NB4 (cell line): ENCODE measurements at regions not wholly inside any gene's neighbourhood (a gene's known extent, or its start where the extent isn't known, plus 50 kb on each side); places are given as distances from the start of the nearest gene placed in this dataset.

ENCODE experiments used
- DNase-seq: peaks from one replicate; pipeline ENCODE4 v3.0.0; 2010; ENCODE audit warnings: low read depth
- H3K4me3 ChIP-seq: one replicate; pipeline ENCODE4 v1.5.1; 2011; ENCODE audit warnings: mild to moderate bottlenecking, low read depth, low read length, moderate library complexity
- MYC ChIP-seq: IDR thresholded peaks from 2 replicates; pipeline ENCODE4 v1.6.1; 2011; ENCODE audit warnings: low read depth, low read length
- POLR2A ChIP-seq: IDR thresholded peaks from 2 replicates; pipeline ENCODE4 v1.6.1; 2011; ENCODE audit warnings: mild to moderate bottlenecking; ENCODE audit not compliant: insufficient read length; ENCODE audit errors: extremely low read depth
- TF ChIP-seq, protein P1 (sequence below): IDR thresholded peaks from 2 replicates; pipeline ENCODE4 v1.6.1; 2011; ENCODE audit warnings: low read depth, low read length
- TF ChIP-seq, protein P2 (sequence below): IDR thresholded peaks from one replicate; pipeline ENCODE4 v1.5.1; 2012; ENCODE audit warnings: low read depth, low read length

DNA sequence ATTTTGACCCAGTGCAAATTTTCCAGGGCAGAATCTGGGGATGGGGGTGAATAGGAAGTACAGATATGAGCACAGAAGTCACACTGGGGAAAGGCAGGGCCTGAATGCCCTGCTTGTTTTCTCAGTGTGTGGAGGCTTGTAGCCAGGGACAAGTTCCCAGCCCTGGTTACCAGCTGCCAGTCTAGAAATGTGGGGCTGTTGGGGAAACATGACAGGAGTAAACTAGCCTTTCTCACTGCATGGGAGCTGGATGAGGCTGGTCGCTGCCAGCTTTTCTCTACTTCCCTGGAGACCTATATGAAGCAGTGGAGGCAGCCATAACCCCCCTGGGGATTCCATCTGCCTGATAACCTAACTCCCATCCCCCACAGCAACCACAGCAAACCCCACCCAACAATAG is 2267.7 kb downstream of the PCDH9 start:
- no peak overlapping the region for H3K4me3 ChIP-seq
- DNase-seq: no peak
- no peak for TF ChIP-seq MYC
- TF ChIP-seq, protein P1, sequence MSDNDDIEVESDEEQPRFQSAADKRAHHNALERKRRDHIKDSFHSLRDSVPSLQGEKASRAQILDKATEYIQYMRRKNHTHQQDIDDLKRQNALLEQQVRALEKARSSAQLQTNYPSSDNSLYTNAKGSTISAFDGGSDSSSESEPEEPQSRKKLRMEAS: no peak
- TF ChIP-seq, protein P2, sequence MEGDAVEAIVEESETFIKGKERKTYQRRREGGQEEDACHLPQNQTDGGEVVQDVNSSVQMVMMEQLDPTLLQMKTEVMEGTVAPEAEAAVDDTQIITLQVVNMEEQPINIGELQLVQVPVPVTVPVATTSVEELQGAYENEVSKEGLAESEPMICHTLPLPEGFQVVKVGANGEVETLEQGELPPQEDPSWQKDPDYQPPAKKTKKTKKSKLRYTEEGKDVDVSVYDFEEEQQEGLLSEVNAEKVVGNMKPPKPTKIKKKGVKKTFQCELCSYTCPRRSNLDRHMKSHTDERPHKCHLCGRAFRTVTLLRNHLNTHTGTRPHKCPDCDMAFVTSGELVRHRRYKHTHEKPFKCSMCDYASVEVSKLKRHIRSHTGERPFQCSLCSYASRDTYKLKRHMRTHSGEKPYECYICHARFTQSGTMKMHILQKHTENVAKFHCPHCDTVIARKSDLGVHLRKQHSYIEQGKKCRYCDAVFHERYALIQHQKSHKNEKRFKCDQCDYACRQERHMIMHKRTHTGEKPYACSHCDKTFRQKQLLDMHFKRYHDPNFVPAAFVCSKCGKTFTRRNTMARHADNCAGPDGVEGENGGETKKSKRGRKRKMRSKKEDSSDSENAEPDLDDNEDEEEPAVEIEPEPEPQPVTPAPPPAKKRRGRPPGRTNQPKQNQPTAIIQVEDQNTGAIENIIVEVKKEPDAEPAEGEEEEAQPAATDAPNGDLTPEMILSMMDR: no peak
- no peak for TF ChIP-seq POLR2A

DNA sequence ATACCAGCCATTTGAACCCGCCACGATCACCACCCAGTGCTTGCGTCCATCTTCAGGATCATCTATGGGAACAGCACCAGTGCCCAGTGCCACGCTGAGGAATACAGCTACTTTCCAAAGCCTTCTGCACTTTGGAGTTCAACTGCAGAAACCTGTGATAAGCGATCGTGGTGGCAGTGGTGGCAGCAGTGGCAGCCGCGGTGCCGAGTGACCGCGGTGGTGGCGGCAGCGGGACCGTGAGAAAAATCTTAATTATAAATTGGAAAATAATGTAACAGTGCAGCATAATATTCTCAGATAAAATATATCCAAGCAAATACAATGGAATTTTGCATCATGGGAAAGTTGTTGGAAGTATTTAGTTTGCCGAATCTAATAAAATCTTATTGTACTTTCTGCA is 2270.9 kb downstream of the PCDH9 start:
- no peak overlapping the region for H3K4me3 ChIP-seq
- DNase-seq: no peak
- TF ChIP-seq, protein P1: no peak
- no peak for TF ChIP-seq MYC
- TF ChIP-seq, protein P2: no peak
- no peak for TF ChIP-seq POLR2A

DNA sequence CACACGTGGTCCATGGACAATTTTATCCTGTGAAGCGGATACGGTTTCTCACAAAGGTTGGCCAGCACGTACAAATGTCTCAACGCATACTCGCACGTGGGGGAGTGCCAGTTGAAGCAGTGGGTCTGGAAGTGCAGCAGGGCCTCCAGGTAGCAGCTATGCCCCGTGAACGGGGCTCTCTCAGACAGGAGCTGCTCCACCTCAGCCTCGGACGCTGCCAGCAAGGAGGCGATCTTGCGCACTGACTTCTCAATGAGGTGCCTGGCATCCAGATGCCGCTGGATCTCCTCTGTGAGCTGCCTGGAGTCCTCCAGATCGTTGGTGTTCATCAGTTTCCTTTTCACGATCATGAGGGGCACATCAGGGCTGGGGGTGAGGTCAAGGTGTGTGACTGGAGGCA is 2272.0 kb downstream of the PCDH9 start:
- no peak for TF ChIP-seq MYC
- TF ChIP-seq POLR2A: no peak
- TF ChIP-seq, protein P2: no peak
- TF ChIP-seq, protein P1: no peak
- no peak overlapping the region for H3K4me3 ChIP-seq
- DNase-seq: no peak

DNA sequence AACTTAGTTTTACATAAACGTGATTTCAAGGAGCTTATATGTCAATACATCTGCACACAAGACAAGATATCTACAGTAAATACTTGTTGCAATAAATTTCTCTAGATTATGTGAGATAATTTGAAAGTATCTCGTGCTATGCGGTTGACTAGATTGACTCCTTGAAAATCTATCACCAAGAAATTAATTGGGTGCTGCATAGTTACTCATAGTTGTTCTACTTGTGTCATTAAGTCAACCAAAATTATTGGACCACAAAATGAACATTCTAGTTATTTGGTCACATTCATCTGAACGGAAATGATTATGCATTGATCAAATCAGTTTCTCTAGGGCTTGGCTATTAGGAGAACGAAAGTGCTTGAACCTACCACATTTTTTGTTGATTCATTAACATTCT is 2291.5 kb downstream of the PCDH9 start:
- H3K4me3 ChIP-seq: no peak overlapping the region
- no peak for DNase-seq
- TF ChIP-seq POLR2A: no peak
- TF ChIP-seq, protein P1: no peak
- TF ChIP-seq, protein P2: no peak
- TF ChIP-seq MYC: no peak

DNA sequence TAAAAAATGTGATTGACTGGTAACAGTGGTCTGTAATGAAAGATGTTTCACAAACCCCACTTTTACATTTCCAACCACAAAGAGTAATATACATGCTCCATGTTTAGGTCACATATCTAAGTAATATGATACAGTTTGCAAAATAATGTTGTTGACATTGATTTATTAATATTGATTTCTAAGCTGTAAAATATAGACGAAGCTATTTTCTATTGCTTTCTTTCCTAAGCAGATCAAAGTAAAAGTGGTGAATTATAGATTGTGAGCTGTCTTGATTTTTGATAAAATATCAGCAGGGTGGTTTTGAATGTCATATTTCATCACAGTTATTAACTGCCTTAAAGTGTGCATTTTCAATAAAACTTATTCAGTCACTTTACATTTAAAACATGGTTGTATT is 2292.8 kb downstream of the PCDH9 start:
- TF ChIP-seq POLR2A (no peak), MYC (no peak)
- TF ChIP-seq, protein P2: no peak
- TF ChIP-seq, protein P1: no peak
- no peak overlapping the region for H3K4me3 ChIP-seq
- no peak for DNase-seq

DNA sequence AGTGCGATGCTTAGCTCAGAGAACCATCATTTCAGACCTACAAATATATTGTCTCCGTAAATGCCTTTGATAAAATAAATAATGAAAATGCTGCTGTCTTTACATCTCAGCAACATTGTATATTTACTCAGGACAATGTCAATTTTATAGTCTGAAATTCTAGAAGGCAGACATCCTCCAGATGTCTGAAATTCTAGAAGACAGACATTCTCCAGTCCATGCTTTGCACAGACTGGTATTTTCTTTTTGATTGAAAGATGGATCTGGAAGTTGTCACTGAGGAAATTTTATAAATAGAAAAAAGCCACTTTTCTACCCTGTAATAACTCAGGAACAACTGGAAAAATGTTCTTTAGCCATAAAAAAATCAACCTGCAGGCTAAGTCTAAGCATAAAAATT is 2293.3 kb downstream of the PCDH9 start:
- DNase-seq: no peak
- H3K4me3 ChIP-seq: no peak overlapping the region
- TF ChIP-seq MYC (no peak), POLR2A (no peak)
- TF ChIP-seq, protein P2: no peak
- TF ChIP-seq, protein P1: no peak
